ENCODE measurements at regions not wholly inside any gene's neighbourhood (a gene's known extent, or its start where the extent isn't known, plus 50 kb on each side); places are given as distances from the start of the nearest gene placed in this dataset.

DNA sequence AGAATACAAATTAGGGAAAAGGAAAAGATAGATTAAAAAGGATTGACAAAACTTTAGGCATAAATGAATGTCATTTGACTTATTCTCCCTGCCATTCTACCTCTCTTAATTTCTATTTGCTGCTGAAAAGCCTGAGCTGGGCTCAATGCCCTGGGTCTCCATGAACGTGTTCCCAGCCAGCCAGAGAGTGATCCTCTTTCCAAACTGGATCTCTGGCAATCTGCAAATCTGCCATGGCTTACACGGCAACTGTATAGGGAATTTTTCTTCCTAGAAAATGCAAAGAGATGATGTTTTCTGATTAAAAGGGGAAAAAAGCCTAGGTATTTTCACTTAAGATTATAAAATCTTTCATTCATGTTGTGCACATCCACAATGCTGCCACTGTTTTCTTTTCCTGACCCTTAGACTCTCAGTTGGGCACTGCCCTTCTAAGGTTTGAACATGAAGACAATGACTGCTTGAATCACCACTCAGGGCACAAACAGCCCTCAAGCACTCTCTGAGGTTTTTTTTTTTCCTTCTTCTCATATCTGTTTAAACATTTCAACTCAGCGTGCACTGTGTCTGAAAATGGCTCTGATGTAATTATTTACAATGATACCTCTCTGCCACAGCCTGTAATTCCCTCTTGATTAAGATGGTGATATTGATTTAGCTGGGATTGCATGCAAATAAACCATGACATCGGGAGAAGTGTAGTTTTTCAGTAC is 60.3 kb downstream of the DACT1 start:
- no peak; the same call in 1 of the 2 replicates for TF ChIP-seq GATA2 (IDR thresholded peaks at IDR 0.05; ENCODE audit: low read depth, low read length)
- no peak for TF ChIP-seq GATA3 (IDR thresholded peaks at IDR 0.05; ENCODE audit: low read depth, low read length)
